HCT116 (cell line): ENCODE measurements at regions not wholly inside any gene's neighbourhood (a gene's known extent, or its start where the extent isn't known, plus 50 kb on each side); places are given as distances from the start of the nearest gene placed in this dataset.

Experiments
- ATAC-seq: fragments of 200-7000 bp; cut with Tn5 transposase; 2 replicates; pipeline ENCODE4 v1.9.1; 2020; ENCODE audit warnings: mild to moderate bottlenecking, moderate library complexity
- BruUV-seq: library from RNA; stranded (reverse); fragments of 400-500 nt; replicated peaks from 2 replicates; lab custom pipeline; 2021; lab: Mats Ljungman, UMichigan
- CTCF ChIA-PET: fragments of 300-600 bp; sonication (Branson Sonifier 250); formaldehyde crosslinking; loops from one replicate; lab custom pipeline; 2021; ENCODE audit warnings: antibody characterized with exemption; lab: Charles Lee
- POLR2A ChIA-PET: fragments of 300-600, 350-600 bp; sonication (Branson Sonifier 250); formaldehyde crosslinking; loops from one replicate; lab custom pipeline; 2021; ENCODE audit warnings: antibody characterized with exemption; lab: Charles Lee
- RAD21 ChIA-PET, 2 experiments: fragments of 300-600 bp; sonication (Branson Sonifier 250); formaldehyde crosslinking; loops; one replicate each; lab custom pipeline; 2023; ENCODE audit warnings: low total read pairs in 2 of 2; ENCODE audit not compliant: uncharacterized antibody in 2 of 2, unreplicated experiment in 2 of 2, low non-redundant PET in 1 of 2; lab: Charles Lee
- DNase-seq: peaks from one replicate; pipeline ENCODE4 v3.0.0-alpha.2; 2010; ENCODE audit warnings: low read depth, low spot score
- H2AFZ ChIP-seq: fragments of 200-600 bp; shearing (Covaris generic), sonication (generic); 2 replicates; pipeline ENCODE4 v1.6.1; 2017; ENCODE audit warnings: low read depth, mixed run types, mixed read lengths, antibody characterized with exemption, low read length; ENCODE audit not compliant: poor library complexity, severe bottlenecking
- H3K27ac ChIP-seq: 2 replicates; pipeline ENCODE4 v1.5.1; 2012; ENCODE audit warnings: low read depth, low read length
- H3K27me3 ChIP-seq: fragments of 200-600 bp; sonication (generic); 2 replicates; pipeline ENCODE4 v1.6.1; 2016; ENCODE audit warnings: mixed run types, low read length, mixed read lengths; ENCODE audit not compliant: insufficient read depth
- H3K36me3 ChIP-seq, 2 experiments: fragments of 200-500 bp in 1 of 2; fragments of 200-600 bp in 1 of 2; sonication (Bioruptor generic) in 1 of 2; sonication (generic) in 1 of 2; 2 replicates each; pipeline versions ENCODE4 v1.5.1 to v1.6.1; 2014 to 2016; ENCODE audit warnings: low read length in 2 of 2, inconsistent platforms in 1 of 2, mixed read lengths in 1 of 2, mixed run types in 1 of 2; ENCODE audit not compliant: insufficient read depth in 2 of 2, control insufficient read depth in 1 of 2
- H3K4me1 ChIP-seq, 2 experiments: fragments of 200-600 bp in 1 of 2; sonication (generic) in 1 of 2; 2 replicates each; pipeline versions ENCODE4 v1.5.1 to v1.6.1; 2012 to 2017; ENCODE audit warnings: low read length in 2 of 2, inconsistent platforms in 1 of 2, mild to moderate bottlenecking in 1 of 2, mixed read lengths in 1 of 2, mixed run types in 1 of 2, moderate library complexity in 1 of 2; ENCODE audit not compliant: insufficient read depth in 2 of 2, control insufficient read depth in 1 of 2
- H3K4me2 ChIP-seq: fragments of 200-600 bp; sonication (generic); 2 replicates; pipeline ENCODE4 v1.6.1; 2017; ENCODE audit warnings: mixed run types, low read length, mixed read lengths
- H3K4me3 ChIP-seq, 2 experiments: fragments of 200-600 bp in 1 of 2; sonication (generic) in 1 of 2; replicated peaks in 1 of 2; 2 replicates each; pipeline ENCODE4 v1.5.1; 2011 to 2016; ENCODE audit warnings: low read length in 2 of 2, control low read depth in 1 of 2, low read depth in 1 of 2, mild to moderate bottlenecking in 1 of 2, mixed read lengths in 1 of 2, mixed run types in 1 of 2
- H3K79me2 ChIP-seq: fragments of 200-600 bp; sonication (generic); 2 replicates; pipeline ENCODE4 v1.6.1; 2017; ENCODE audit warnings: mild to moderate bottlenecking, mixed run types, low read length, moderate library complexity, mixed read lengths; ENCODE audit not compliant: insufficient read depth
- H3K9ac ChIP-seq: fragments of 200-600 bp; sonication (generic); 2 replicates; pipeline ENCODE4 v1.6.1; 2016; ENCODE audit warnings: low read length, mixed read lengths
- H3K9me2 ChIP-seq: fragments of 200-600 bp; sonication (generic), shearing (Covaris generic); 2 replicates; pipeline ENCODE4 v1.6.1; 2017; ENCODE audit warnings: mixed run types, mild to moderate bottlenecking, moderate library complexity; ENCODE audit not compliant: insufficient read depth
- H3K9me3 ChIP-seq, 2 experiments: fragments of 200-500 bp in 1 of 2; fragments of 200-600 bp in 1 of 2; sonication (Bioruptor generic) in 1 of 2; sonication (generic) in 1 of 2; 2 replicates each; pipeline ENCODE4 v1.6.1; 2014 to 2017; ENCODE audit warnings: low read length in 2 of 2, mixed read lengths in 2 of 2, inconsistent platforms in 1 of 2, low read depth in 1 of 2, mild to moderate bottlenecking in 1 of 2, mixed run types in 1 of 2, moderate library complexity in 1 of 2; ENCODE audit not compliant: control insufficient read depth in 1 of 2, insufficient read depth in 1 of 2
- H4K20me1 ChIP-seq: fragments of 200-600 bp; sonication (generic), shearing (Covaris generic); 2 replicates; pipeline ENCODE4 v1.6.1; 2017; ENCODE audit warnings: mixed run types, mild to moderate bottlenecking, moderate library complexity; ENCODE audit not compliant: insufficient read depth
- CEBPB ChIP-seq: IDR thresholded peaks from 2 replicates; pipeline ENCODE4 v1.6.1; 2012; ENCODE audit warnings: low read depth
- CTCF ChIP-seq, 3 experiments: fragments of 200-600 bp in 1 of 3; sonication (generic) in 1 of 3; IDR thresholded peaks in 2 of 3; conservative IDR thresholded peaks in 1 of 3; 2 replicates each; pipeline ENCODE4 v1.5.1; 2012 to 2017; ENCODE audit warnings: low read depth in 2 of 3, low read length in 2 of 3, antibody characterized with exemption in 1 of 3, borderline replicate concordance in 1 of 3, control low read depth in 1 of 3, mild to moderate bottlenecking in 1 of 3, mixed read lengths in 1 of 3, mixed run types in 1 of 3, moderate library complexity in 1 of 3; ENCODE audit not compliant: insufficient read depth in 1 of 3
- EGR1 ChIP-seq: IDR thresholded peaks from 2 replicates; pipeline ENCODE4 v1.6.1; 2012; ENCODE audit warnings: low read depth
- FOSL1 ChIP-seq: IDR thresholded peaks from 2 replicates; pipeline ENCODE4 v1.6.1; 2012; ENCODE audit warnings: low read depth
- POLR2AphosphoS5 ChIP-seq: IDR thresholded peaks from 2 replicates; pipeline ENCODE4 v1.6.1; 2011; ENCODE audit warnings: mild to moderate bottlenecking, low read depth, low read length, moderate library complexity
- RAD21 ChIP-seq: IDR thresholded peaks from 2 replicates; pipeline ENCODE4 v1.6.1; 2012; ENCODE audit warnings: low read depth, mild to moderate bottlenecking
- REST ChIP-seq: IDR thresholded peaks from 2 replicates; pipeline ENCODE4 v1.6.1; 2012; ENCODE audit warnings: low read depth
- SIN3A ChIP-seq: IDR thresholded peaks from 2 replicates; pipeline ENCODE4 v1.6.1; 2012; ENCODE audit warnings: low read depth
- SP1 ChIP-seq: IDR thresholded peaks from 2 replicates; pipeline ENCODE4 v1.6.1; 2012; ENCODE audit warnings: low read depth
- TCF7L2 ChIP-seq: IDR thresholded peaks from 2 replicates; pipeline ENCODE4 v1.7.0; 2011; ENCODE audit warnings: borderline replicate concordance, inconsistent platforms; ENCODE audit not compliant: insufficient read depth, insufficient read length; ENCODE audit errors: extremely low read depth
- YY1 ChIP-seq: IDR thresholded peaks from 2 replicates; pipeline ENCODE4 v1.6.1; 2011; ENCODE audit warnings: low read length, low read depth, moderate library complexity, mild to moderate bottlenecking; ENCODE audit not compliant: insufficient replicate concordance; ENCODE audit errors: extremely low read depth
- intact Hi-C: fragments of 100-400 bp; cut with micrococcal nuclease; formaldehyde crosslinking; loops from 2 replicates; pipeline ENCODE4 v1.10.0; 2022

GRCh38 chr4:129231945-129232588, 136.1 kb downstream of the C4orf33 start:
- H3K9me3 ChIP-seq = no peaks in the 10 kb centered on the region
- H3K27ac ChIP-seq = no peak overlapping the region
- H3K36me3 ChIP-seq = no peaks in the 10 kb centered on the region
- ChIA-PET RAD21 (no interaction called here), POLR2A (no interaction called here), CTCF (no interaction called here)
- H3K4me2 ChIP-seq = no peak overlapping the region
- no peak overlapping the region for H3K4me3 ChIP-seq
- H3K9ac ChIP-seq = no peak overlapping the region
- no peaks in the 10 kb centered on the region for H3K4me1 ChIP-seq
- H3K79me2 ChIP-seq = no peaks in the 10 kb centered on the region
- TF ChIP-seq POLR2AphosphoS5 (no peak), SIN3A (no peak), SP1 (no peak), YY1 (no peak), REST (no peak), RAD21 (no peak), CTCF (IDR thresholded peaks at IDR 0.05 in 2 of 3, conservative IDR thresholded peaks at IDR 0.05 in 1 of 3; ENCODE audit: borderline replicate concordance in 1 of 3, insufficient read depth in 1 of 3, low read depth in 2 of 3, low read length in 2 of 3) (no peak), CEBPB (no peak), FOSL1 (no peak), EGR1 (no peak), TCF7L2 (no peak)
- H4K20me1 ChIP-seq = no peaks in the 10 kb centered on the region
- H3K27me3 ChIP-seq = no peaks in the 10 kb centered on the region
- no peaks in the 10 kb centered on the region for H3K9me2 ChIP-seq
- no peak for ATAC-seq
- BruUV-seq = no TSS peak
- no peak for DNase-seq
- intact Hi-C loops = no loop called here
- no peak overlapping the region for H2AFZ ChIP-seq
